H9 (cell line): ENCODE measurements at regions not wholly inside any gene's neighbourhood (a gene's known extent, or its start where the extent isn't known, plus 50 kb on each side); places are given as distances from the start of the nearest gene placed in this dataset.

Experiments
- DNase-seq: peaks from one replicate; pipeline ENCODE4 v3.0.0-alpha.2; 2017
- H2AFZ ChIP-seq: one replicate; pipeline ENCODE4 v1.6.1; 2013; ENCODE audit warnings: mild to moderate bottlenecking, low read length, control low read depth, moderate library complexity
- H2AK5ac ChIP-seq: 2 replicates; pipeline ENCODE4 v1.6.1; 2013; ENCODE audit warnings: low read length, control low read depth, mixed read lengths; ENCODE audit not compliant: insufficient read length
- H2BK120ac ChIP-seq: one replicate; pipeline ENCODE4 v1.6.1; 2013; ENCODE audit warnings: low read depth, mild to moderate bottlenecking, low read length, control low read depth, inconsistent platforms; ENCODE audit not compliant: poor library complexity, severe bottlenecking
- H2BK12ac ChIP-seq: 2 replicates; pipeline ENCODE4 v1.6.1; 2013; ENCODE audit warnings: low read length, control low read depth, mixed read lengths, low read depth; ENCODE audit not compliant: insufficient read length
- H2BK15ac ChIP-seq: 2 replicates; pipeline ENCODE4 v1.6.1; 2013; ENCODE audit warnings: low read depth, low read length, control low read depth
- H2BK20ac ChIP-seq: one replicate; pipeline ENCODE4 v1.6.1; 2013; ENCODE audit warnings: low read depth, mild to moderate bottlenecking, low read length, control low read depth, inconsistent platforms; ENCODE audit not compliant: poor library complexity, severe bottlenecking
- H2BK5ac ChIP-seq: 2 replicates; pipeline ENCODE4 v1.6.1; 2013; ENCODE audit warnings: low read length, control low read depth, mixed read lengths; ENCODE audit not compliant: insufficient read length
- H3K14ac ChIP-seq: 2 replicates; pipeline ENCODE4 v1.6.1; 2013; ENCODE audit warnings: low read length, control low read depth; ENCODE audit not compliant: insufficient read depth
- H3K18ac ChIP-seq: 2 replicates; pipeline ENCODE4 v1.6.1; 2013; ENCODE audit warnings: low read depth, mild to moderate bottlenecking, mixed read lengths, low read length, control low read depth; ENCODE audit not compliant: insufficient read length
- H3K23ac ChIP-seq: 2 replicates; pipeline ENCODE4 v1.6.1; 2013; ENCODE audit warnings: low read length, control low read depth, mixed read lengths, low read depth; ENCODE audit not compliant: insufficient read length
- H3K23me2 ChIP-seq: 2 replicates; pipeline ENCODE4 v1.6.1; 2013; ENCODE audit warnings: low read depth, mild to moderate bottlenecking, mixed read lengths, low read length, control low read depth; ENCODE audit not compliant: insufficient read length, poor library complexity, severe bottlenecking
- H3K27ac ChIP-seq: 2 replicates; pipeline ENCODE4 v1.5.1; 2013; ENCODE audit warnings: low read length, control low read depth, mixed read lengths, low read depth; ENCODE audit not compliant: insufficient read length
- H3K27me3 ChIP-seq: 2 replicates; pipeline ENCODE4 v1.6.1; 2013; ENCODE audit warnings: low read length, control low read depth, inconsistent platforms; ENCODE audit not compliant: insufficient read depth
- H3K4ac ChIP-seq: 2 replicates; pipeline ENCODE4 v1.6.1; 2013; ENCODE audit warnings: low read depth, mild to moderate bottlenecking, control low read depth, inconsistent platforms, low read length, moderate library complexity
- H3K4me1 ChIP-seq: 2 replicates; pipeline ENCODE4 v1.6.1; 2013; ENCODE audit warnings: low read length, control low read depth, inconsistent platforms; ENCODE audit not compliant: insufficient read depth
- H3K4me2 ChIP-seq: 2 replicates; pipeline ENCODE4 v1.6.1; 2013; ENCODE audit warnings: low read length, control low read depth, mixed read lengths; ENCODE audit not compliant: insufficient read length, insufficient read depth
- H3K56ac ChIP-seq: 2 replicates; pipeline ENCODE4 v1.6.1; 2013; ENCODE audit warnings: low read depth, mild to moderate bottlenecking, mixed read lengths, low read length, control low read depth; ENCODE audit not compliant: insufficient read length
- H3K79me1 ChIP-seq: 2 replicates; pipeline ENCODE4 v1.6.1; 2013; ENCODE audit warnings: low read depth, mild to moderate bottlenecking, moderate library complexity, low read length, control low read depth, inconsistent platforms; ENCODE audit not compliant: insufficient read depth, poor library complexity, severe bottlenecking
- H3K79me2 ChIP-seq: 2 replicates; pipeline ENCODE4 v1.6.1; 2013; ENCODE audit warnings: low read length, control low read depth, inconsistent platforms; ENCODE audit not compliant: insufficient read depth
- H3K9ac ChIP-seq: 2 replicates; pipeline ENCODE4 v1.6.1; 2013; ENCODE audit warnings: low read length, control low read depth, mixed read lengths; ENCODE audit not compliant: insufficient read length; ENCODE audit errors: extremely low read depth
- H3K9me3 ChIP-seq: one replicate; pipeline ENCODE4 v1.6.1; 2013; ENCODE audit warnings: low read depth, low read length, inconsistent platforms; ENCODE audit not compliant: control insufficient read depth
- H3T11ph ChIP-seq: one replicate; pipeline ENCODE4 v1.6.1; 2013; ENCODE audit warnings: mild to moderate bottlenecking, low read length, control low read depth, inconsistent platforms
- H4K20me1 ChIP-seq: one replicate; pipeline ENCODE4 v1.6.1; 2013; ENCODE audit not compliant: control insufficient read depth, insufficient read length, insufficient read depth
- H4K5ac ChIP-seq: 2 replicates; pipeline ENCODE4 v1.6.1; 2013; ENCODE audit warnings: low read depth, mild to moderate bottlenecking, mixed read lengths, low read length, control low read depth; ENCODE audit not compliant: insufficient read length
- H4K8ac ChIP-seq: replicated peaks from 2 replicates; pipeline ENCODE4 v1.6.1; 2013; ENCODE audit warnings: low read length, control low read depth, mixed read lengths, low read depth; ENCODE audit not compliant: insufficient read length
- H4K91ac ChIP-seq: 2 replicates; pipeline ENCODE4 v1.6.1; 2013; ENCODE audit warnings: low read depth, mild to moderate bottlenecking, moderate library complexity, mixed read lengths, low read length, control low read depth; ENCODE audit not compliant: insufficient read length
- H3K27ac Mint-ChIP-seq, 3 experiments: 2 replicates in 2 of 3; 3 replicates in 1 of 3; pipeline ENCODE4 v1.8.0; 2020 to 2021; ENCODE audit warnings: mixed read lengths in 3 of 3, mild to moderate bottlenecking in 1 of 3, moderate library complexity in 1 of 3
- H3K27me3 Mint-ChIP-seq: 2 replicates; pipeline ENCODE4 v1.8.0; 2021; ENCODE audit warnings: low read depth, mild to moderate bottlenecking, moderate library complexity, mixed read lengths
- H3K36me3 Mint-ChIP-seq, 3 experiments: 2 replicates in 2 of 3; 3 replicates in 1 of 3; pipeline ENCODE4 v1.8.0; 2020 to 2021; ENCODE audit warnings: low read depth in 3 of 3, mixed read lengths in 3 of 3; ENCODE audit not compliant: insufficient read depth in 1 of 3
- H3K4me1 Mint-ChIP-seq, 2 experiments: 2 replicates each; pipeline ENCODE4 v1.8.0; 2020; ENCODE audit warnings: mixed read lengths in 2 of 2
- H3K4me3 Mint-ChIP-seq, 2 experiments: 2 replicates in 1 of 2; 3 replicates in 1 of 2; pipeline ENCODE4 v1.8.0; 2020 to 2021; ENCODE audit warnings: mild to moderate bottlenecking in 2 of 2, mixed read lengths in 2 of 2, moderate library complexity in 1 of 2
- H3K9me3 Mint-ChIP-seq, 2 experiments: 2 replicates in 1 of 2; 3 replicates in 1 of 2; pipeline ENCODE4 v1.8.0; 2020; ENCODE audit warnings: mild to moderate bottlenecking in 2 of 2, mixed read lengths in 2 of 2, moderate library complexity in 1 of 2
- WGBS: extraction: QIAGEN DNeasy Blood & Tissue Kit; methylation state at CpG from one replicate; pipeline ENCODE4 v1.1.7; 2013; ENCODE audit warnings: missing lambda C conversion rate, low lambda C conversion rate, mixed read lengths; ENCODE audit not compliant: insufficient read length; ENCODE audit errors: extremely low coverage; 5-methylcytosine and 5-hydroxymethylcytosine counted together
- TF ChIP-seq, protein P1 (sequence below): fragments of 200-600 bp; sonication (generic); conservative IDR thresholded peaks from 3 replicates; pipeline ENCODE4 v1.8.0; 2021; ENCODE audit warnings: antibody characterized with exemption, mild to moderate bottlenecking

DNA sequence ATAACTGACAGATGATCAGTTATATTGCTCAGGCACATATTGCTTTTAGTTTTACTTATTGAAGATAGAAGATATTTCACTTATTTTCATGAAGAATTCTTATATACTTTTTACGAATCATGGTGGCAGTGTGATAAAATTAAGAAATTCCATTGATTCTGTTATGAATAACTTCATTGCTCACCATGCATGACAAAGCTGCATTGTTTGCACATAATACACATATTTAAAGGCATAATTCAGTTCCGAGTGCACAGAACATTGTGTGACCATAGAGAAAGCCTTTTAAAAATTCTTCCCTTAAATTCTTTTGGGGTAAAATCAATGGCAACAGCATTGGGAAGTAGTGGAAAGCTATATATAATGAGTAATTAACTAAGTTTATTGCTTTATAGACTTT is 82.5 kb upstream of the NAALADL2 start:
- Histone ChIP-seq H4K20me1 (no peaks in the 10 kb centered on the region), H3K56ac (no peak overlapping the region), H2BK15ac (no peak overlapping the region), H2BK20ac (no peak overlapping the region), H3K27ac (no peak overlapping the region), H2AK5ac (no peak overlapping the region), H3K4me1 (no peaks in the 10 kb centered on the region), H4K91ac (no peak overlapping the region), H4K8ac (no peak overlapping the region), H2BK12ac (no peak overlapping the region), H3K23me2 (no peaks in the 10 kb centered on the region), H3K14ac (no peak overlapping the region), H2BK120ac (no peak overlapping the region), H3K18ac (no peak overlapping the region), H3K23ac (no peak overlapping the region), H4K5ac (no peak overlapping the region), H3K79me2 (no peaks in the 10 kb centered on the region), H3K9me3 (no peaks in the 10 kb centered on the region), H3K9ac (no peak overlapping the region), H3T11ph (no peak overlapping the region), H2AFZ (no peak overlapping the region), H3K4ac (no peak overlapping the region), H2BK5ac (no peak overlapping the region), H3K79me1 (no peaks in the 10 kb centered on the region), H3K4me2 (no peak overlapping the region), H3K27me3 (no peaks in the 10 kb centered on the region)
- WGBS: no CpG with 5 or more reads among the region's 2 CpGs
- Mint-ChIP-seq H3K4me1 (peaks cover 0 to 6% of the 10 kb centered on the region in 2 experiments; a peak in 1 of 4 replicates), H3K4me3 (no peak overlapping the region), H3K9me3 (peaks cover 8 to 15% of the 10 kb centered on the region in 2 experiments; a peak in 4 of 5 replicates), H3K27me3 (no peaks in the 10 kb centered on the region), H3K36me3 (peaks cover 2 to 11% (median 4%) of the 10 kb centered on the region in 3 experiments; a peak in 3 of 7 replicates), H3K27ac (no peak overlapping the region)
- TF ChIP-seq, protein P1, sequence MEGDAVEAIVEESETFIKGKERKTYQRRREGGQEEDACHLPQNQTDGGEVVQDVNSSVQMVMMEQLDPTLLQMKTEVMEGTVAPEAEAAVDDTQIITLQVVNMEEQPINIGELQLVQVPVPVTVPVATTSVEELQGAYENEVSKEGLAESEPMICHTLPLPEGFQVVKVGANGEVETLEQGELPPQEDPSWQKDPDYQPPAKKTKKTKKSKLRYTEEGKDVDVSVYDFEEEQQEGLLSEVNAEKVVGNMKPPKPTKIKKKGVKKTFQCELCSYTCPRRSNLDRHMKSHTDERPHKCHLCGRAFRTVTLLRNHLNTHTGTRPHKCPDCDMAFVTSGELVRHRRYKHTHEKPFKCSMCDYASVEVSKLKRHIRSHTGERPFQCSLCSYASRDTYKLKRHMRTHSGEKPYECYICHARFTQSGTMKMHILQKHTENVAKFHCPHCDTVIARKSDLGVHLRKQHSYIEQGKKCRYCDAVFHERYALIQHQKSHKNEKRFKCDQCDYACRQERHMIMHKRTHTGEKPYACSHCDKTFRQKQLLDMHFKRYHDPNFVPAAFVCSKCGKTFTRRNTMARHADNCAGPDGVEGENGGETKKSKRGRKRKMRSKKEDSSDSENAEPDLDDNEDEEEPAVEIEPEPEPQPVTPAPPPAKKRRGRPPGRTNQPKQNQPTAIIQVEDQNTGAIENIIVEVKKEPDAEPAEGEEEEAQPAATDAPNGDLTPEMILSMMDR: no peak
- DNase-seq: no peak
